BJ (cell line): ENCODE measurements at regions not wholly inside any gene's neighbourhood (a gene's known extent, or its start where the extent isn't known, plus 50 kb on each side); places are given as distances from the start of the nearest gene placed in this dataset.

ENCODE experiments used
- CTCF ChIA-PET: fragments of 350-600 bp; formaldehyde crosslinking; extraction: SDS; loops from one replicate; lab custom pipeline; 2021; ENCODE audit warnings: antibody characterized with exemption, inconsistent platforms; lab: Yijun Ruan, JAX
- POLR2A ChIA-PET: fragments of 300-600 bp; sonication (Branson Sonifier 250); formaldehyde crosslinking; extraction: SDS; loops from one replicate; lab custom pipeline; 2021; ENCODE audit warnings: antibody characterized with exemption; lab: Charles Lee
- DNase-seq: peaks from one replicate; pipeline ENCODE4 v3.0.0-alpha.2; 2011; ENCODE audit warnings: low read depth
- H3K27me3 ChIP-seq: 2 replicates; pipeline ENCODE4 v1.6.0; 2011; ENCODE audit warnings: low read length; ENCODE audit not compliant: control insufficient read depth, insufficient read depth
- H3K36me3 ChIP-seq: 2 replicates; pipeline ENCODE4 v1.5.1; 2011; ENCODE audit warnings: low read length; ENCODE audit not compliant: control insufficient read depth, insufficient read depth
- H3K4me3 ChIP-seq: 2 replicates; pipeline ENCODE4 v1.5.1; 2011; ENCODE audit warnings: low read depth, mild to moderate bottlenecking, control low read depth, low read length
- TF ChIP-seq, protein P1 (sequence below): IDR thresholded peaks from 2 replicates; pipeline ENCODE4 v1.5.1; 2011; ENCODE audit warnings: low read depth, mild to moderate bottlenecking, control low read depth, inconsistent platforms, low read length, moderate library complexity; ENCODE audit not compliant: insufficient read depth

DNA sequence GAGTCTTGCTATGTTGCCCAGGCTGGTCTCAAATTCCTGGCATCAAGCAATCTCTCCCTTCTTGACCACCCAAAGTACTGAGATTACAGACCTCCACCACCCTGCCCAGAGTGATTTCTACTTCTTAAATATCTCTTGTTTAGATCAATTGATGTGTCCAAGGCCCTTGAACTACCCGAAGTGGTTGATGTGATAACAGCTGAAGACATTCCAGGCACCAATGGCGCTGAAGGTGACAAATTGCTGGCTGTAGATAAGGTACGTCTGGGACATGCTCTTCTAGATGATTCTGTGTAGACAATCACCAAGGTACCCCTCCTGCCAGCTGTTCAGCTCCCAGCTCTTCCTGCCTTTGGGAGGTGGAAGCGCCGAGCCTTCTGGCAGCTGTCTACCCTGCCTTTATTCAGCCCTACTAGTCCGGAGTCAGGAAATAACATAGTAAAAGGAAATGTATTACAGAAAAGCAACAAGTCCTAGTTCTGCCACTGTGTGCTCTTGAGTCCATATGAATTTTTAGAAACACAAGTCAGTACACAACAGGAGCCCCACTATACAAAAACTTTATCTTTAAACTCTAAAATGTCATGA is 61.3 kb upstream of the BZW1 start:
- POLR2A ChIA-PET = no interaction called here
- H3K4me3 ChIP-seq = no peak overlapping the region
- TF ChIP-seq, protein P1, sequence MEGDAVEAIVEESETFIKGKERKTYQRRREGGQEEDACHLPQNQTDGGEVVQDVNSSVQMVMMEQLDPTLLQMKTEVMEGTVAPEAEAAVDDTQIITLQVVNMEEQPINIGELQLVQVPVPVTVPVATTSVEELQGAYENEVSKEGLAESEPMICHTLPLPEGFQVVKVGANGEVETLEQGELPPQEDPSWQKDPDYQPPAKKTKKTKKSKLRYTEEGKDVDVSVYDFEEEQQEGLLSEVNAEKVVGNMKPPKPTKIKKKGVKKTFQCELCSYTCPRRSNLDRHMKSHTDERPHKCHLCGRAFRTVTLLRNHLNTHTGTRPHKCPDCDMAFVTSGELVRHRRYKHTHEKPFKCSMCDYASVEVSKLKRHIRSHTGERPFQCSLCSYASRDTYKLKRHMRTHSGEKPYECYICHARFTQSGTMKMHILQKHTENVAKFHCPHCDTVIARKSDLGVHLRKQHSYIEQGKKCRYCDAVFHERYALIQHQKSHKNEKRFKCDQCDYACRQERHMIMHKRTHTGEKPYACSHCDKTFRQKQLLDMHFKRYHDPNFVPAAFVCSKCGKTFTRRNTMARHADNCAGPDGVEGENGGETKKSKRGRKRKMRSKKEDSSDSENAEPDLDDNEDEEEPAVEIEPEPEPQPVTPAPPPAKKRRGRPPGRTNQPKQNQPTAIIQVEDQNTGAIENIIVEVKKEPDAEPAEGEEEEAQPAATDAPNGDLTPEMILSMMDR = no peak
- no peaks in the 10 kb centered on the region for H3K27me3 ChIP-seq
- CTCF ChIA-PET = interaction anchor here (0.9 to 3.8 kb wide), 3 partner anchors 10 to 14 kb away, joined by 3 to 15 read pairs (median 4); no protein-coding TSS in a partner anchor
- DNase-seq = no peak
- no peaks in the 10 kb centered on the region for H3K36me3 ChIP-seq

DNA sequence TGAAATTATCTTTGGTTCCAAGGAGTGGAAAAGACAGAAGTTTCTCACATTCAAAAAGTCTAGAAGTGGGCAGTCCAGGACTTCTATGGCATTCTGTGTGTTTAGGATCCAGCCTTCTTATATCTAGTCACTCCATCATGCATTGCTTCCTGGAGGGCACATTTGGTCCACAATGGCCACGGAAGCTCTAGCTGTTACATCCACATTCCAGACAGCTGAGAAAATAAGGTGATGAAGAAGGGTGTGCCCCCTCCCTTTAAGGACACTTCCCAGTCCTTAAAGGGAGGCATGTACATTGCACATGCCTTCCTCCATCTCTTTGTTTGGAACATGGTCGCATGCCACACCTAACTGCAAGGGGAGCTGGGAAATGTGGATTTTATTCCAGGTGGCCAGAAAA is 59.9 kb upstream of the BZW1 start:
- no peaks in the 10 kb centered on the region for H3K36me3 ChIP-seq
- POLR2A ChIA-PET = no interaction called here
- no peaks in the 10 kb centered on the region for H3K27me3 ChIP-seq
- TF ChIP-seq, protein P1 = no peak
- CTCF ChIA-PET = interaction anchor here (0.8 to 1.1 kb wide), 2 partner anchors 27 to 32 kb away, joined by 3 read pairs; no protein-coding TSS in a partner anchor
- H3K4me3 ChIP-seq = no peak overlapping the region
- DNase-seq = no peak

DNA sequence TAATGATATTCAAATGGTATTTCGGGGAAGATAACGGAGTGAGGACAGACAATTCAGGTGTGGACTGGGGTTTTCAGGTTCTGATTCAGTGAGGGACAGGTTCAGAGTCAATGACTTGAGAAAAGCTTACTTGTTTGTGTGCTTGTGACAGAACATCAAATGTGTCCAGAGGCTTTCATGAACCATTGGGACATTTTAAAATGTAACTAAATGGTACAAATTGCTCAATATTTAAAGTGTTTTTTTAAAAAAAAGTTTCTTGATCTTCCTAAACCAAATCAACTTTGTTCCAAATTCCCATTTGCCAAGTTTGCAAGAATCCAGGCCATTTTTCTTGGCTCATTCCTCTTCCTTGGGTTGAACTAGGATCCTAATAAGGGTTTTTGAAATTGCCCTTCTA is 59.4 kb upstream of the BZW1 start:
- no peak overlapping the region for H3K4me3 ChIP-seq
- no peaks in the 10 kb centered on the region for H3K36me3 ChIP-seq
- no peaks in the 10 kb centered on the region for H3K27me3 ChIP-seq
- TF ChIP-seq, protein P1 = no peak
- ChIA-PET POLR2A (no interaction called here), CTCF (interaction anchor here (1.1 kb wide), 1 partner anchor 33 kb away, joined by 3 read pairs; no protein-coding TSS in a partner anchor)
- DNase-seq = no peak

DNA sequence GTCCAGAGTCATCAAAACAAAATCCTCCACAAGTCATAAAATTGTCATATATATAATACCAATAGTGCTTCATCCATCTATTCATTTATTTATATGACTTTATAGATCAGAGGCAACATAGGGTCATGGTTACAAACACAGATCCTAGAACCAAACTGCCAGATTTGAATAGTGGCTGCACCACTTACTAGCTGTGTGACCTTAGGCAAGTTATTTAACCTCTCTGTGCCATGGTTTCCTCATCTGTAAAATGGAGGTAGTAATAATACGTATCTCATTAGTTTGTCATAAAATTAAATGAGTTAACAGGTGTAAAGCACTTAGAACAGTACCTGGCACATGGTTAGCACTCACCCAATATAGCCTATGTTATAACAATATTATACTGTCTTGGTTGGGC is 58.9 kb upstream of the BZW1 start:
- POLR2A ChIA-PET = no interaction called here
- no peaks in the 10 kb centered on the region for H3K27me3 ChIP-seq
- TF ChIP-seq, protein P1 = no peak
- H3K36me3 ChIP-seq = no peaks in the 10 kb centered on the region
- DNase-seq = no peak
- CTCF ChIA-PET = no interaction called here
- H3K4me3 ChIP-seq = no peak overlapping the region

DNA sequence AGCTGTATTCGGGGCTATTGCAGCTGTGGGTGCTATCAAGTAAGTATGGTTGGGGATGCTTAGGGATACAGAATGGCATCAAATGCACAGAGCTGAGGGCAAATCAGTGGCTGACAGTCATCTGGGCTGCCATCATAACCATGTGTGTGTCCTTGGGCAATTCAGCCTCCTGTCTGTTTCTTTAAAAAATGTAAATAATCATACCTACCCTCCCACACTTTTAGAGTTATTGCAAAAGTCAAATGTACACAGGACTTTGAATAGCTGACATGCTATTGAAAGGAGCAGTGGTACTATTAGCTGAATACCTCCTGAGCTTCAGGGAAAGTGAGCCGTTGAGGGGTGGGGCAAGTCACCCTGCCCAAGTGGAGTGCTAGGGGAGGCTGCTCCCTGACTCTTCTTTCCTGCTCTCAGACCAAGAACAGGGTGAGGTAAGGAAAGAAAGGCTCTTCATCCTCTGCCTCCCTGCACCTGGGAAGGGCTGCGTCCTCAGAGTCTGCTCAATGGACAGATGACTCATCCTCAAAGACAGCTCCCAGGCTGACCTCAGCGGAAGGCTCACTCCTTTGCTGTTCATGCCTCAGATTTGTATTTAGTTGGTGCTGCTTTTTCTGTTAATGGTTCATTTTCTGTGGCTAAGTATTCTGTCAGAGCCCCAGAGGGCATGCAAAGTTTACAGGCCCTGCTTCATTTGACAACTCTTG is 54.9 kb upstream of the BZW1 start:
- peak; percentile 63 for DNase-seq
- no peaks in the 10 kb centered on the region for H3K27me3 ChIP-seq
- ChIA-PET POLR2A (no interaction called here), CTCF (interaction anchor here (0.6 to 1.6 kb wide), 7 partner anchors 10 to 345 kb away, joined by 3 to 7 read pairs (median 4); no protein-coding TSS in a partner anchor)
- no peaks in the 10 kb centered on the region for H3K36me3 ChIP-seq
- H3K4me3 ChIP-seq = no peak overlapping the region
- TF ChIP-seq, protein P1 = no peak
